Head of caudate nucleus (tissue), 42 donors: ENCODE measurements at regions not wholly inside any gene's neighbourhood (a gene's known extent, or its start where the extent isn't known, plus 50 kb on each side); places are given as distances from the start of the nearest gene placed in this dataset.
A peak's percentile ranks its signal among the peaks of the same experiment; 100 is the strongest.
"Not testable (repeated sequence)": the region's sequence is repeated elsewhere in the genome, so short reads cannot be mapped to it uniquely, and the experiment has no call there.

Experiments used
- DNase-seq, 42 donors: peaks; one replicate each; pipeline versions ENCODE4 v3.0.0 to v3.0.0-alpha.2; 2020 to 2021; ENCODE audit warnings: mixed read lengths in 7 of 42
- intact Hi-C: fragments of 100-400 bp; cut with DNase I; formaldehyde crosslinking; loops from one replicate; pipeline ENCODE4 v1.15.0; 2022

DNA sequence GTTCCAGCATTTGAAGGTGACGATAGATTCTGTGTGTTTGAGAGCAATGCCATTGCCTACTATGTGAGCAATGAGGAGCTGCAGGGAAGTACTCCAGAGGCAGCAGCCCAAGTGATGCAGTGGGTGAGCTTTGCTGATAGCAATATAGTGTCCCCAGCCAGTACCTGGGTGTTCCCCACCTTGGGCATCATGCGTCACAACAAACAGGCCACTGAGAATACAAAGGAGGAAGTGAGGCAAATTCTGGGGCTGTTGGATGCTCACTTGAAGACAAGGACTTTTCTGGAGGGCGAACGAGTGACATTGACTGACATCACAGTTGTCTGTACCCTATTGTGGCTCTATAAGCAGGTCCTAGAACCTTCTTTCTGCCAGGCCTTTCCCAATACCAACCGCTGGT, 142.0 kb downstream of the PLS3 start:
- intact Hi-C loops = no loop called here
- DNase-seq = no peak

DNA sequence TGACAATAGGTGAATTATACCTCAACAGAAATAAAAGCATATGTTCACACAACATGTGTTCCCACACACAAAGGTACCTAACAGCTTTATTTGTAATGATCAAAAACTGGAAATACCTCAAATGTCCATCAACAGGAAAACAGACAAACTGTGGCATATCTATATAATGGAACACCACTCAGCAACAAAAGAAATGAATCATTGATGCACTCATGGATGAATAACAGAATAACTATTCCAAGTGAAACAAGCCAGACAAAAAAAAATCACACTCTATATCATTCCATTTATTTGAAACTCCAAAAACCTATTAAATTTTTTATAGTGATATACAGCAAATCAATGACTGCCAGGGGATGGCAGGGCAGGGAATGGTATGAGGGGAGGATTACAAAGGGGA, 148.1 kb downstream of the PLS3 start:
- DNase-seq = no peak
- intact Hi-C loops = no loop called here

GRCh38 chrX:115712484-115712883, 151.5 kb downstream of the PLS3 start:
- no peak for DNase-seq
- intact Hi-C loops = no loop called here

DNA sequence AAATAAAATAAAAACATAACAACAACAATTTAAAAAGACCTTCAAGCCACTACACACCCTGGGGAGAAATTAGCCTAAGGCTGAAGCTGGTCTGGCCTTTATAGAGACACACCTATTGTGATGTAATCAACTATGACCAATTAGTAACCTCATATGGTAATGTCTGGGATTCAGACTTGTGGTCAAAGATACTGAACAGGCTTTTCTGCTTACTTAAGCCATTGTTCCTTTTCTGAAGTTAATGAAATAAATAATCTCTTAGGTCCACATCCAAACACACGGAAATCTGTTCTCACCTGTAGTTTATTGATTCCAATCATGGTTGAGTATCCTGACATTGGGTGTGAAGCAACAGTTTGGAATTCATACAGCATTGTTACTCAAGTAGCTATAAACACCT, 152.5 kb downstream of the PLS3 start:
- intact Hi-C loops = no loop called here
- no peak for DNase-seq

- intact Hi-C loops = no loop called here
- DNase-seq = no peak
Observed at GRCh38 chrX:115719171-115719570, 158.2 kb downstream of the PLS3 start.

- intact Hi-C loops, DNase-seq: not testable (repeated sequence)
Observed at GRCh38 chrX:115722724-115723433, 161.9 kb downstream of the PLS3 start.

GRCh38 chrX:115725370-115725769, 164.4 kb downstream of the PLS3 start:
- intact Hi-C loops, DNase-seq: not testable (repeated sequence)

DNA sequence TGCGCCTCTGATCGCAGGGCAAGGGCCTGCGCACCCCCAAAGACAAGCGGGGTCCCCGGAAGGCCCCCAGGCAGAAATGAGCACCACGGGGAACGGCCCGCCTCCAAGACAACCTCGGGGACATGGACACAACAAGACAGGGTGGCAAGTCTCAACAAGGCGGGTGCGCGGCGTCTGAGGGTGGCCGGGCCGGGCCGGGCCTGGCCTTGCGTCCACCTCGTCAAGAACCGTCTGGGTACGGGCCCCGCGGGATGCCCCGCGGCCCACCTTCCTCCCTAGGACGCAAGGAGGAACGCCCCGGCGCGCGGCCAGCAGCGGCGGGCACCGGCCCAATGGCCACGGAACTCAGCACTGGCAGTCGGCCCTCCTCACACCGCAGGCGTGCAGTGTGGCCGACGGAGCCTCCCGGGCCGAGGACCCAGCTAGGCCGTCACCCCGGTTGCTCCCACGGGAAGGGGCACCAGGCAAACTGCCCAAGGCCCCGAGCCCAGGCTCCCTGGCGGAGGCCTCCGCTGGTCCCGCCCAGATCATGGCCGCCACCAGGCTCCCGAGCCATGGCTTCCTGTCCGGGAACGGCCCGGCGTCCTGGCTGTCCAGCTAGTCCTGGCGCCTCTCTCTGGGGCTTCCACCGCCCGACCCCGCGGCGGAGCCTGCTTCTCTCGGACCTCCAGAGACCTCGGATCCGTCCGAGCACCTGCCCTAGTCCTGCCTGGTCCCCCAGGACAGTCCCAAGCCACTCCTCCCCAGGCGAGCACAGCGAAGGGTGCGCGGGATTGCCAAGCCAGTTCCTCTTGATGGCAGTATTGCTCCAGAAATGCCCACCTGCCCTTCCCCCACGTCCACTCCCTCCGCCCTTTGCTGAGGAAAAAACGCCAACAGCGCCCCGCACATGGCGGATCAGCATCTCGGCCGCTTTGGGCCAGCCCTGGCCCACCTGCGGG, 167.1 kb downstream of the PLS3 start:
- intact Hi-C loops = not testable (repeated sequence)
- DNase-seq = peak in 14 of 42 donors; percentile 12 to 54 (median 35)

DNA sequence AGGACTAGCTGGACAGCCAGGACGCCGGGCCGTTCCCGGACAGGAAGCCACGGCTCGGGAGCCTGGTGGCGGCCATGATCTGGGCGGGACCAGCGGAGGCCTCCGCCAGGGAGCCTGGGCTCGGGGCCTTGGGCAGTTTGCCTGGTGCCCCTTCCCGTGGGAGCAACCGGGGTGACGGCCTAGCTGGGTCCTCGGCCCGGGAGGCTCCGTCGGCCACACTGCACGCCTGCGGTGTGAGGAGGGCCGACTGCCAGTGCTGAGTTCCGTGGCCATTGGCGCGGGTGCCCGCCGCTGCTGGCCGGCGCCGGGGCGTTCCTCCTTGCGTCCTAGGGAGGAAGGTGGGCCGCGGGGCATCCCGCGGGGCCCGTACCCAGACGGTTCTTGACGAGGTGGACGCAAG, 171.6 kb downstream of the PLS3 start:
- intact Hi-C loops, DNase-seq: not testable (repeated sequence)

GRCh38 chrX:115735269-115735668, 174.3 kb downstream of the PLS3 start:
- intact Hi-C loops = not testable (repeated sequence)
- DNase-seq = peak in 17 of 42 donors; percentile 10 to 90 (median 45)
